ENCODE measurements at regions not wholly inside any gene's neighbourhood (a gene's known extent, or its start where the extent isn't known, plus 50 kb on each side); places are given as distances from the start of the nearest gene placed in this dataset.

DNA sequence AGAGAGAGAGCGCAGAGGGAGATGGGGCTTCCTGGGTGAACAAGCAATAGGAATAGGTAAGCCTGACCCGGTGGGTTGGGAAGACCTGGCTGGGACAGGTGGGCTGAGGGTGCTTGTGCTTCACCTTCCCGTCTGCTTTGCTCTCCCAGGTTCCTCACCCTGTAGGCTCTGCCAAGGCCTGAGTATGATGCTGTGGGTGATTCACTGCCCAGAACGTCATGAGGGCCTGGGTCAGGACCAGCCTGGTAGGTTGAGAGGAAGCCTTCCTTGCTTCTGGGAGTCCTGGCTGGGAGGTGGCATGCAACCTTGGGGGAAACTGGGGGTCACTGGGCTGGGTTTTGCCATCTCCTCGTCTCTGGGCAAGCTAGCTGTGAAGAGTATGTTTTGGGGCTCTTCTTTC, 220.2 kb upstream of the APCDD1 start:
- no peaks in the 10 kb centered on the region for H3K9me3 ChIP-seq (ENCODE audit: low read depth)
- peak in 1 of 2 donors; percentile 23 for DNase-seq (ENCODE audit: low read depth in 1 of 2, low spot score in 1 of 2)
- H3K27ac ChIP-seq: no peak overlapping the region
- no peaks in the 10 kb centered on the region for H3K27me3 ChIP-seq
- no peak overlapping the region for H3K4me3 ChIP-seq
- no peaks in the 10 kb centered on the region for H3K4me1 ChIP-seq (ENCODE audit: low read depth)
- TF ChIP-seq, protein P1, sequence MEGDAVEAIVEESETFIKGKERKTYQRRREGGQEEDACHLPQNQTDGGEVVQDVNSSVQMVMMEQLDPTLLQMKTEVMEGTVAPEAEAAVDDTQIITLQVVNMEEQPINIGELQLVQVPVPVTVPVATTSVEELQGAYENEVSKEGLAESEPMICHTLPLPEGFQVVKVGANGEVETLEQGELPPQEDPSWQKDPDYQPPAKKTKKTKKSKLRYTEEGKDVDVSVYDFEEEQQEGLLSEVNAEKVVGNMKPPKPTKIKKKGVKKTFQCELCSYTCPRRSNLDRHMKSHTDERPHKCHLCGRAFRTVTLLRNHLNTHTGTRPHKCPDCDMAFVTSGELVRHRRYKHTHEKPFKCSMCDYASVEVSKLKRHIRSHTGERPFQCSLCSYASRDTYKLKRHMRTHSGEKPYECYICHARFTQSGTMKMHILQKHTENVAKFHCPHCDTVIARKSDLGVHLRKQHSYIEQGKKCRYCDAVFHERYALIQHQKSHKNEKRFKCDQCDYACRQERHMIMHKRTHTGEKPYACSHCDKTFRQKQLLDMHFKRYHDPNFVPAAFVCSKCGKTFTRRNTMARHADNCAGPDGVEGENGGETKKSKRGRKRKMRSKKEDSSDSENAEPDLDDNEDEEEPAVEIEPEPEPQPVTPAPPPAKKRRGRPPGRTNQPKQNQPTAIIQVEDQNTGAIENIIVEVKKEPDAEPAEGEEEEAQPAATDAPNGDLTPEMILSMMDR (IDR thresholded peaks at IDR 0.05; ENCODE audit: low read depth, low read length): no peak
- no peaks in the 10 kb centered on the region for H3K36me3 ChIP-seq

GRCh38 chr18:10234912-10235660, 219.3 kb upstream of the APCDD1 start:
- no peaks in the 10 kb centered on the region for H3K4me1 ChIP-seq (ENCODE audit: low read depth)
- H3K27ac ChIP-seq: no peak overlapping the region
- TF ChIP-seq, protein P1 (IDR thresholded peaks at IDR 0.05; ENCODE audit: low read depth, low read length): no peak
- no peak overlapping the region for H3K4me3 ChIP-seq
- DNase-seq (ENCODE audit: low read depth in 1 of 2, low spot score in 1 of 2): peak; percentile 35 to 91
- no peaks in the 10 kb centered on the region for H3K9me3 ChIP-seq (ENCODE audit: low read depth)
- H3K27me3 ChIP-seq: no peaks in the 10 kb centered on the region
- H3K36me3 ChIP-seq: no peaks in the 10 kb centered on the region

DNA sequence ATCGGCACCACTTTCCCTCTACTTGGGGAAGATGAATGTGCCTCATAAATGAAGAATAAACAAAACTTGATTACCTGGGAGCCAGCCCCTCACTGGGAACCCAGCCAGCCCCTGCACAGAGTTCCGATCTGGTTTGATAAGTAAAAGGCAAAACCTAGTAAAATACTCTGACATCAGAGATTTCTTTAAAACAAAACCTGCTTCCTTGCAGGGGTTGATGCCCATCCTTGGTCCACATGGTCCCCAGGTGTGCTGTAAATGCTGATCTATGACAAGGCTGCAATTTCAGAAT, 218.8 kb upstream of the APCDD1 start:
- no peaks in the 10 kb centered on the region for H3K27me3 ChIP-seq
- TF ChIP-seq, protein P1 (IDR thresholded peaks at IDR 0.05; ENCODE audit: low read depth, low read length): no peak
- H3K9me3 ChIP-seq (ENCODE audit: low read depth): no peaks in the 10 kb centered on the region
- H3K27ac ChIP-seq: no peak overlapping the region
- no peaks in the 10 kb centered on the region for H3K36me3 ChIP-seq
- H3K4me1 ChIP-seq (ENCODE audit: low read depth): no peaks in the 10 kb centered on the region
- no peak for DNase-seq (ENCODE audit: low read depth in 1 of 2, low spot score in 1 of 2)
- H3K4me3 ChIP-seq: no peak overlapping the region

DNA sequence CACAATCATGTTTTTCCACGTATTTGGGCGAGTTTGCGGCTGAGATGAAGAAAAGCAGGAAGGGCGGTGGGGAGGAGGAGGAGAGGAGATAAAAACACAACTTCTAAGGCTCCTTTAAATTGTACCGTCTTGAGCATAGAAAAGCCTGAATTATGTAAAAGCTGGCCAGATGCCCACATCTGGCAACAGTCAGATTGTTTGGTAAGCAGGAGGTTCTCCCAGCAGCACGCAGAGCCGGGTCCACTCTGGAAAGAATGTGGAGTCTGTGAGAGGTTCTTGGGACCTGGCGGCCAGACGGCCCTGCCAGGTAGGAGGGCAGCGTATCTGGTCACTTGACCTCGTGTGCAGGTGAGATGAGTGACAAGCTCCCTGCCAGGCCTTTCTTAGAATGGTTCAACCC, 215.3 kb upstream of the APCDD1 start:
- TF ChIP-seq, protein P1 (IDR thresholded peaks at IDR 0.05; ENCODE audit: low read depth, low read length): no peak
- no peak overlapping the region for H3K4me3 ChIP-seq
- no peaks in the 10 kb centered on the region for H3K27me3 ChIP-seq
- no peaks in the 10 kb centered on the region for H3K36me3 ChIP-seq
- H3K9me3 ChIP-seq (ENCODE audit: low read depth): no peaks in the 10 kb centered on the region
- no peak overlapping the region for H3K27ac ChIP-seq
- no peaks in the 10 kb centered on the region for H3K4me1 ChIP-seq (ENCODE audit: low read depth)
- peak in 1 of 2 donors; percentile 82 for DNase-seq (ENCODE audit: low read depth in 1 of 2, low spot score in 1 of 2)

DNA sequence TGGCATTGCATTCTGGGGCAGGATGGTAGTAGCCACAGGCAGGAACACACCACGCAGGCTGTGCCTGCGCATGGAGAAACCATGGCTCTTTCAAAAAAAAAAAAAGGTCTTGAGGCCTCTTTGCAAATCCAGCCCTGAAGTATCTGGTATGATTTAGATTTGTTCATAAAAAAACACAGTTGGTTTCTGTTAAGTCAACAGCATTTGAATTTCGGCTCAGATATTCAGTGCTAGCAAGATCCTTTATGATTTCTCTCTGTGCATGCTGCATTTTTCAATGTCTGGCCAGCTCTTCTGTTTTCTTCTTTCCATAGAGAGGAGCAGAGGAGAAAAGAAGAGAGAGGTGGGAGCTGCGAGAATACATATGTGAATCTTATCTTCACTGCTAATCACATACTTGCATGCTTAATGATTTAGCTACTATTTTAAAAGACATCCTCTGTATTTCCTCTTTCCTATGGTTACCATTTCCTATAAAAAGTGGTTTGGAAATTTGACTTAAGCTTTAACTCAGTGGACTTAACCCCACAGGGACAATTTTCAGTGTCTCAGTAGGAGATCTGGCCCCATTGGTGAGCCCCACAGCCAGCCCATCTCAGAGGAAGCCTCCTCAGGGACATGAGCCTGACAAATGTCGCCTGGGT, 214.3 kb upstream of the APCDD1 start:
- H3K27me3 ChIP-seq: no peaks in the 10 kb centered on the region
- no peak overlapping the region for H3K4me3 ChIP-seq
- no peak for DNase-seq (ENCODE audit: low read depth in 1 of 2, low spot score in 1 of 2)
- H3K36me3 ChIP-seq: no peaks in the 10 kb centered on the region
- no peaks in the 10 kb centered on the region for H3K4me1 ChIP-seq (ENCODE audit: low read depth)
- no peak overlapping the region for H3K27ac ChIP-seq
- TF ChIP-seq, protein P1 (IDR thresholded peaks at IDR 0.05; ENCODE audit: low read depth, low read length): no peak
- no peaks in the 10 kb centered on the region for H3K9me3 ChIP-seq (ENCODE audit: low read depth)

Data from cardiac muscle cell (in vitro differentiated cells and primary cell).